ENCODE measurements at regions not wholly inside any gene's neighbourhood (a gene's known extent, or its start where the extent isn't known, plus 50 kb on each side); places are given as distances from the start of the nearest gene placed in this dataset.
"Not testable (repeated sequence)": the region's sequence is repeated elsewhere in the genome, so short reads cannot be mapped to it uniquely, and the experiment has no call there.

- Histone ChIP-seq H3K36me3 (no peaks in the 10 kb centered on the region), H3K4me3 (no peak overlapping the region), H3K9me3 (no peaks in the 10 kb centered on the region), H3K27ac (no peak overlapping the region), H3K4me1 (no peaks in the 10 kb centered on the region), H3K27me3 (no peaks in the 10 kb centered on the region)
- intact Hi-C loops (cut with DNase I; ENCODE audit: low total_unique reads), result no loop called here
- no peak for TF ChIP-seq CTCF (IDR thresholded peaks at IDR 0.05)
- TF ChIP-seq POLR2A (IDR thresholded peaks at IDR 0.05), result no peak
- no peak for DNase-seq
Measured at GRCh38 chr2:109676346-109676902, 62.3 kb downstream of the SOWAHC start.

DNA sequence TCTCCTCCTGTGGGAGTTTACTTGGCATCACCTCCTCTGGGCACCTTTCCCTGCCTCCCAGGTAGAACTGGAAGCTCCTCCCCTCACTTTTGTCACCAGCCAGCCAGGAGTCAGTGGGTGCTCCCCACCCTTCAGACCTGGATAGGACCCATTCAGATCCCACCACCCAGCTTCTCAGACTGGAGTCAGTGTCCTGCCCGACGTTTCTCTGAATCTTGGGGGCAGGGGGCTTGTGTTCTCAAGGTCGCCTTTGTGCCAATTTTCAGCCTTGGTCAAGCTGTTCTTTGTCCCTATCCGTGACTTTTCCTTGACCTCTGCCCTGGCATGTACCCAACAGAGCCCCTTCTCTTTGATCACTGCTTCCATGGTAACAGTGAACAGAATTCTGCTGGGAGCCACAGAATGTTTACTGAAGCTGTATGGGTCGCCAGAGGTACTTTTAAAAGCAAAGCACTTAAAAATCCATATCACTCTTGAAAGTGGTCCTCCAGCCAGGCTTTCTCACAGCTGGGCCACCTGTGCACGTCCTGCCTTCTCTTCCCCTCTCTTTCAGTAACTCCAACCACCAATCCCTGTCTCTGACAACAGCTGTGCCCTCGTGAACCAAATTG is 63.1 kb downstream of the SOWAHC start:
- DNase-seq; H3K27me3 ChIP-seq; H3K4me3 ChIP-seq; H3K4me1 ChIP-seq; H3K27ac ChIP-seq; intact Hi-C loops (cut with DNase I; ENCODE audit: low total_unique reads); H3K36me3 ChIP-seq; H3K9me3 ChIP-seq: not testable (repeated sequence)

DNA sequence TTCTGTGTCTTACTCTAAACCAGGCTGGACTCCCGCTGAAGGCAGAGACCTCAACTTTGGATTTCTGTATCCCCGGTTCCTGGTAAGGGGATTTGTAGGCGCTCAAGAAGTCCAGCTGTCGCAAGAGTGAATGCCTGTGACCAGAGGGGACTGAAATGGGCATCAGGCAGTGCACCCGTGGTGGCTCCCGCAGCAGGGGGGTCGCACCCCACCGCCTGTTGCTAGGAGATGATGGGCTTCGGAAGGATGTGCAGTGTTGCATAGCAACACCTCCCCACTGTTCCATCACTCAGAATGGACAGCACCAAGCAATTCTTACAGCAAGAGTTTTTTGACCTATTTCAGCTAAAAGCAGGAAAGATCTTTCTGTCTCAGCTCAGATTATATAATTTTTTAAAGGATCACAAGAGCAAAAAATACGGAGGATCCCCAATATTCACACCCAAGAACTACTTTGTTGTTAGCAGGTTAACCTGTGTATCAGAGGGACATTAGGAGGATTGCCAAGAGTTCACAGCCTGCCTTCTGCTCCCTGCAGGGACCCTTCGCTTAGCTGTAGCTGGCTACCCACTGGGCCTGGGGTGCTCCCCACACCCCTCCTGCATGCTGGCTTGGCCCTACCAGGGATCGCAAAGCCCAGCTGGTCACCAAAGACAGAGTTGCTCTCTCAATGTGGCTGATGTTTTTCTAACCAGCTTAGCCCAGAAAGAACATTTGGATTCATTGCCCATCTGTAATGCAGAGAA is 63.8 kb downstream of the SOWAHC start:
- Histone ChIP-seq H3K4me1 (no peaks in the 10 kb centered on the region), H3K4me3 (no peak overlapping the region), H3K27me3 (no peaks in the 10 kb centered on the region), H3K36me3 (no peaks in the 10 kb centered on the region), H3K27ac (no peak overlapping the region), H3K9me3 (no peaks in the 10 kb centered on the region)
- TF ChIP-seq POLR2A (IDR thresholded peaks at IDR 0.05) (no peak), CTCF (IDR thresholded peaks at IDR 0.05) (no peak)
- DNase-seq, result no peak
- intact Hi-C loops (cut with DNase I; ENCODE audit: low total_unique reads), result no loop called here

DNA sequence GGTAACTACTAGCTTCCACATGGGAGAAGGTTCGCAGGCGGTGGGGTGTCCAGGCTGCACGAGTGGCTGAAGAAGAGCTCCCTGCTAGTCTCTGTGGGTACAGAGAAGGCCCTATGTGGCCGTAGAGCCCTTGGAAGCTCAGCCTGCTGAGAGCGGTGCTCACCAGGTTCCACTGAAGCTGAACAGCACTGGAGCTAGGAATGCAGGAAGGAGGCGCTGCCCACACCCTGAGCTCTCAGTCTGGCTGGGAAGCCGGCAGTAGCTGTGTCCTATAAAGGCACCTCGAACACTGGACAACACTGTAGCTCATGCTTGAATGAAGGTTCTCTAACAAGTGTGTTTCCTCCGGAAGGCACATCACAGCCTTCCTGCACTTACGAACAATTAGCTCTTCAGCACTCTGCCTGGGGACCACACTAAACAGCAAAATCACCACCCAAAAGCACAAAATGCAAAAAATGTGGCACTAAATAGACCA is 64.6 kb downstream of the SOWAHC start:
- H3K36me3 ChIP-seq; H3K9me3 ChIP-seq; DNase-seq; H3K4me3 ChIP-seq; H3K27ac ChIP-seq; H3K27me3 ChIP-seq; H3K4me1 ChIP-seq; intact Hi-C loops (cut with DNase I; ENCODE audit: low total_unique reads): not testable (repeated sequence)

GRCh38 chr2:109679225-109679624 is 65.1 kb downstream of the SOWAHC start:
- intact Hi-C loops (cut with DNase I; ENCODE audit: low total_unique reads), result no loop called here
- Histone ChIP-seq H3K27me3 (no peaks in the 10 kb centered on the region), H3K27ac (no peak overlapping the region), H3K9me3 (no peaks in the 10 kb centered on the region), H3K4me1 (no peaks in the 10 kb centered on the region), H3K36me3 (no peaks in the 10 kb centered on the region), H3K4me3 (no peak overlapping the region)
- TF ChIP-seq POLR2A (IDR thresholded peaks at IDR 0.05), result no peak
- TF ChIP-seq CTCF (IDR thresholded peaks at IDR 0.05), result no peak
- no peak for DNase-seq

GRCh38 chr2:109679626-109680025 is 65.5 kb downstream of the SOWAHC start:
- Histone ChIP-seq H3K4me3 (no peak overlapping the region), H3K9me3 (no peaks in the 10 kb centered on the region), H3K4me1 (no peaks in the 10 kb centered on the region), H3K36me3 (no peaks in the 10 kb centered on the region), H3K27ac (no peak overlapping the region), H3K27me3 (no peaks in the 10 kb centered on the region)
- TF ChIP-seq POLR2A (IDR thresholded peaks at IDR 0.05) (no peak), CTCF (IDR thresholded peaks at IDR 0.05) (no peak)
- intact Hi-C loops (cut with DNase I; ENCODE audit: low total_unique reads), result no loop called here
- no peak for DNase-seq

Data from uterus (tissue), 3 donors.